WTC11 (cell line): ENCODE measurements at regions not wholly inside any gene's neighbourhood (a gene's known extent, or its start where the extent isn't known, plus 50 kb on each side); places are given as distances from the start of the nearest gene placed in this dataset.

Experiments
- ATAC-seq: fragments of 200-7000 bp; cut with Tn5 transposase; 2 replicates; pipeline ENCODE4 v1.10.0; 2021; ENCODE audit warnings: mild to moderate bottlenecking, moderate library complexity
- CTCF ChIA-PET: fragments of 300-600 bp; sonication (Branson Sonifier 250); formaldehyde crosslinking; loops from one replicate; lab custom pipeline; 2021; ENCODE audit warnings: antibody characterized with exemption; lab: Charles Lee
- POLR2A ChIA-PET: fragments of 350-600 bp; sonication (Branson Sonifier 250); formaldehyde crosslinking; loops from one replicate; lab custom pipeline; 2021; ENCODE audit warnings: antibody characterized with exemption; lab: Charles Lee
- DNase-seq: peaks from one replicate; pipeline ENCODE4 v3.0.0; 2021; ENCODE audit warnings: low spot score
- H3K27ac Mint-ChIP-seq: 2 replicates; pipeline ENCODE4 v1.8.0; 2021; ENCODE audit warnings: mixed read lengths
- H3K27me3 Mint-ChIP-seq: 2 replicates; pipeline ENCODE4 v1.8.0; 2021; ENCODE audit warnings: low read depth, mild to moderate bottlenecking, moderate library complexity, mixed read lengths
- H3K36me3 Mint-ChIP-seq: 2 replicates; pipeline ENCODE4 v1.8.0; 2021; ENCODE audit warnings: mixed read lengths
- H3K4me1 Mint-ChIP-seq: 2 replicates; pipeline ENCODE4 v1.8.0; 2022; ENCODE audit warnings: mixed read lengths
- H3K4me3 Mint-ChIP-seq: 2 replicates; pipeline ENCODE4 v1.8.0; 2021; ENCODE audit warnings: mild to moderate bottlenecking, moderate library complexity, mixed read lengths
- H3K9me3 Mint-ChIP-seq: 2 replicates; pipeline ENCODE4 v1.8.0; 2021; ENCODE audit warnings: mixed read lengths
- EMX1 ChIP-seq: fragments of 250-450 bp; sonication (Bioruptor Pico); IDR thresholded peaks from 2 replicates; pipeline ENCODE4 v1.8.0; 2021; ENCODE audit warnings: mild to moderate bottlenecking
- FOXP1 ChIP-seq: sonication (generic); formaldehyde crosslinking; IDR thresholded peaks from 2 replicates; pipeline ENCODE4 v1.8.0; 2022; ENCODE audit warnings: missing genetic modification reagents, mild to moderate bottlenecking, moderate library complexity, borderline replicate concordance
- GRHL2 ChIP-seq: fragments of 250-450 bp; sonication (Bioruptor Pico); IDR thresholded peaks from 2 replicates; pipeline ENCODE4 v1.8.0; 2022; ENCODE audit warnings: mild to moderate bottlenecking, moderate library complexity; ENCODE audit not compliant: insufficient replicate concordance, severe bottlenecking
- IRF2 ChIP-seq: sonication (generic); formaldehyde crosslinking; IDR thresholded peaks from 2 replicates; pipeline ENCODE4 v1.8.0; 2022; ENCODE audit warnings: low read depth, missing genetic modification reagents, borderline replicate concordance
- MYBL2 ChIP-seq: sonication (generic); formaldehyde crosslinking; IDR thresholded peaks from 2 replicates; pipeline ENCODE4 v1.8.1; 2023; ENCODE audit warnings: mild to moderate bottlenecking, moderate library complexity, missing genetic modification reagents
- NFATC4 ChIP-seq: fragments of 250-450 bp; sonication (Bioruptor Pico); IDR thresholded peaks from 2 replicates; pipeline ENCODE4 v1.9.0; 2021; ENCODE audit warnings: mild to moderate bottlenecking
- NFYB ChIP-seq: sonication (generic); formaldehyde crosslinking; conservative IDR thresholded peaks from 2 replicates; pipeline ENCODE4 v1.8.0; 2022; ENCODE audit warnings: low read depth, missing genetic modification reagents
- NR3C1 ChIP-seq: sonication (generic); formaldehyde crosslinking; conservative IDR thresholded peaks from 2 replicates; pipeline ENCODE4 v1.8.1; 2023; ENCODE audit warnings: low read depth, mild to moderate bottlenecking, missing genetic modification reagents
- OVOL2 ChIP-seq: fragments of 250-450 bp; sonication (Bioruptor Pico); IDR thresholded peaks from 2 replicates; pipeline ENCODE4 v1.9.0; 2021; ENCODE audit warnings: mild to moderate bottlenecking, borderline replicate concordance
- TF ChIP-seq, protein P1 (sequence below): sonication (generic); formaldehyde crosslinking; IDR thresholded peaks from 2 replicates; pipeline ENCODE4 v1.8.1; 2023; ENCODE audit warnings: mild to moderate bottlenecking, missing genetic modification reagents, moderate library complexity
- TF ChIP-seq, protein P2 (sequence below): fragments of 250-450 bp; sonication (Bioruptor Pico); IDR thresholded peaks from 2 replicates; pipeline ENCODE4 v1.9.0; 2021; ENCODE audit warnings: moderate library complexity, mild to moderate bottlenecking, inconsistent platforms, borderline replicate concordance
- TF ChIP-seq, protein P3 (sequence below): sonication (generic); formaldehyde crosslinking; IDR thresholded peaks from 2 replicates; pipeline ENCODE4 v1.8.1; 2022; ENCODE audit warnings: low read depth, mild to moderate bottlenecking, moderate library complexity, missing genetic modification reagents, borderline replicate concordance
- TF ChIP-seq, protein P4 (sequence below): sonication (generic); formaldehyde crosslinking; IDR thresholded peaks from 2 replicates; pipeline ENCODE4 v1.8.1; 2023; ENCODE audit warnings: mild to moderate bottlenecking, missing genetic modification reagents
- TF ChIP-seq, protein P5 (sequence below): fragments of 250-450 bp; sonication (Bioruptor Pico); conservative IDR thresholded peaks from 2 replicates; pipeline ENCODE4 v1.9.0; 2021; ENCODE audit warnings: mild to moderate bottlenecking
- TF ChIP-seq, protein P6 (sequence below): fragments of 250-450 bp; sonication (Bioruptor Pico); IDR thresholded peaks from 2 replicates; pipeline ENCODE4 v1.8.0; 2021; ENCODE audit warnings: mild to moderate bottlenecking
- TF ChIP-seq, protein P7 (sequence below): sonication (generic); formaldehyde crosslinking; IDR thresholded peaks from 2 replicates; pipeline ENCODE4 v1.8.1; 2023; ENCODE audit warnings: mild to moderate bottlenecking, missing genetic modification reagents, borderline replicate concordance
- TF ChIP-seq, protein P8 (sequence below): sonication (generic); formaldehyde crosslinking; IDR thresholded peaks from 2 replicates; pipeline ENCODE4 v1.8.1; 2022; ENCODE audit warnings: low read depth, missing genetic modification reagents, borderline replicate concordance
- TF ChIP-seq, protein P9 (sequence below): sonication (generic); formaldehyde crosslinking; conservative IDR thresholded peaks from 2 replicates; pipeline ENCODE4 v1.8.1; 2022; ENCODE audit warnings: mild to moderate bottlenecking, missing genetic modification reagents

DNA sequence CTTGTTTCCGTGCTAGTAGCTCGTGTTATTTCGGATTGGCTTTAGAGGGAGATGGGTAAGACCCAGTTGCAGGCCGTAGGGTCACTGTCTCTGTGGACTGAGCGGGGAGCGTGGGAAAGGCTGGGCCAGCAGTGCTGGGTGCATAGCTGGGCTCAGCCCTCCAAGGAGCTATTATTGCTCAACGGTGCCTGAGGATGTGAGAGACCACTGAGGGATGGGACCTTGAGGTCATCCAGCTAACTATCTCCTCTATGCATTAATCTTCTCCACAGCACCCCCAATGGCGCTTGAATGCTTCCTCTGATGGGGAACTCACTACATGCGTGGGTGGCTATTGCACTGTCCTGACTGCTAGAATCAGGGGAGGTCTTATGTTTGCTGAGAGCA, 126.1 kb upstream of the FOXF1 start:
- Mint-ChIP-seq H3K36me3 (no peaks in the 10 kb centered on the region), H3K27ac (no peak overlapping the region), H3K4me1 (peaks cover 30% of the 10 kb centered on the region), H3K9me3 (peaks cover 4% of the 10 kb centered on the region), H3K4me3 (no peak overlapping the region), H3K27me3 (no peaks in the 10 kb centered on the region; the same call in 1 of the 2 replicates)
- TF ChIP-seq GRHL2 (CRISPR knock-in tag) (no peak), FOXP1 (no peak), EMX1 (CRISPR knock-in tag) (no peak), NFYB (CRISPR knock-in tag) (no peak), NR3C1 (CRISPR knock-in tag) (no peak), OVOL2 (no peak), NFATC4 (CRISPR knock-in tag) (no peak), MYBL2 (CRISPR knock-in tag) (no peak), IRF2 (CRISPR knock-in tag) (no peak)
- TF ChIP-seq, protein P1, sequence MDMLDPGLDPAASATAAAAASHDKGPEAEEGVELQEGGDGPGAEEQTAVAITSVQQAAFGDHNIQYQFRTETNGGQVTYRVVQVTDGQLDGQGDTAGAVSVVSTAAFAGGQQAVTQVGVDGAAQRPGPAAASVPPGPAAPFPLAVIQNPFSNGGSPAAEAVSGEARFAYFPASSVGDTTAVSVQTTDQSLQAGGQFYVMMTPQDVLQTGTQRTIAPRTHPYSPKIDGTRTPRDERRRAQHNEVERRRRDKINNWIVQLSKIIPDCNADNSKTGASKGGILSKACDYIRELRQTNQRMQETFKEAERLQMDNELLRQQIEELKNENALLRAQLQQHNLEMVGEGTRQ: no peak
- TF ChIP-seq, protein P2, sequence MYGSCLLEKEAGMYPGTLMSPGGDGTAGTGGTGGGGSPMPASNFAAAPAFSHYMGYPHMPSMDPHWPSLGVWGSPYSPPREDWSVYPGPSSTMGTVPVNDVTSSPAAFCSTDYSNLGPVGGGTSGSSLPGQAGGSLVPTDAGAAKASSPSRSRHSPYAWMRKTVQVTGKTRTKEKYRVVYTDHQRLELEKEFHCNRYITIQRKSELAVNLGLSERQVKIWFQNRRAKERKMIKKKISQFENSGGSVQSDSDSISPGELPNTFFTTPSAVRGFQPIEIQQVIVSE: no peak
- TF ChIP-seq, protein P3, sequence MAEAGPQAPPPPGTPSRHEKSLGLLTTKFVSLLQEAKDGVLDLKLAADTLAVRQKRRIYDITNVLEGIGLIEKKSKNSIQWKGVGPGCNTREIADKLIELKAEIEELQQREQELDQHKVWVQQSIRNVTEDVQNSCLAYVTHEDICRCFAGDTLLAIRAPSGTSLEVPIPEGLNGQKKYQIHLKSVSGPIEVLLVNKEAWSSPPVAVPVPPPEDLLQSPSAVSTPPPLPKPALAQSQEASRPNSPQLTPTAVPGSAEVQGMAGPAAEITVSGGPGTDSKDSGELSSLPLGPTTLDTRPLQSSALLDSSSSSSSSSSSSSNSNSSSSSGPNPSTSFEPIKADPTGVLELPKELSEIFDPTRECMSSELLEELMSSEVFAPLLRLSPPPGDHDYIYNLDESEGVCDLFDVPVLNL (CRISPR knock-in tag): no peak
- TF ChIP-seq, protein P4, sequence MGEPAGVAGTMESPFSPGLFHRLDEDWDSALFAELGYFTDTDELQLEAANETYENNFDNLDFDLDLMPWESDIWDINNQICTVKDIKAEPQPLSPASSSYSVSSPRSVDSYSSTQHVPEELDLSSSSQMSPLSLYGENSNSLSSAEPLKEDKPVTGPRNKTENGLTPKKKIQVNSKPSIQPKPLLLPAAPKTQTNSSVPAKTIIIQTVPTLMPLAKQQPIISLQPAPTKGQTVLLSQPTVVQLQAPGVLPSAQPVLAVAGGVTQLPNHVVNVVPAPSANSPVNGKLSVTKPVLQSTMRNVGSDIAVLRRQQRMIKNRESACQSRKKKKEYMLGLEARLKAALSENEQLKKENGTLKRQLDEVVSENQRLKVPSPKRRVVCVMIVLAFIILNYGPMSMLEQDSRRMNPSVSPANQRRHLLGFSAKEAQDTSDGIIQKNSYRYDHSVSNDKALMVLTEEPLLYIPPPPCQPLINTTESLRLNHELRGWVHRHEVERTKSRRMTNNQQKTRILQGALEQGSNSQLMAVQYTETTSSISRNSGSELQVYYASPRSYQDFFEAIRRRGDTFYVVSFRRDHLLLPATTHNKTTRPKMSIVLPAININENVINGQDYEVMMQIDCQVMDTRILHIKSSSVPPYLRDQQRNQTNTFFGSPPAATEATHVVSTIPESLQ: no peak
- TF ChIP-seq, protein P5, sequence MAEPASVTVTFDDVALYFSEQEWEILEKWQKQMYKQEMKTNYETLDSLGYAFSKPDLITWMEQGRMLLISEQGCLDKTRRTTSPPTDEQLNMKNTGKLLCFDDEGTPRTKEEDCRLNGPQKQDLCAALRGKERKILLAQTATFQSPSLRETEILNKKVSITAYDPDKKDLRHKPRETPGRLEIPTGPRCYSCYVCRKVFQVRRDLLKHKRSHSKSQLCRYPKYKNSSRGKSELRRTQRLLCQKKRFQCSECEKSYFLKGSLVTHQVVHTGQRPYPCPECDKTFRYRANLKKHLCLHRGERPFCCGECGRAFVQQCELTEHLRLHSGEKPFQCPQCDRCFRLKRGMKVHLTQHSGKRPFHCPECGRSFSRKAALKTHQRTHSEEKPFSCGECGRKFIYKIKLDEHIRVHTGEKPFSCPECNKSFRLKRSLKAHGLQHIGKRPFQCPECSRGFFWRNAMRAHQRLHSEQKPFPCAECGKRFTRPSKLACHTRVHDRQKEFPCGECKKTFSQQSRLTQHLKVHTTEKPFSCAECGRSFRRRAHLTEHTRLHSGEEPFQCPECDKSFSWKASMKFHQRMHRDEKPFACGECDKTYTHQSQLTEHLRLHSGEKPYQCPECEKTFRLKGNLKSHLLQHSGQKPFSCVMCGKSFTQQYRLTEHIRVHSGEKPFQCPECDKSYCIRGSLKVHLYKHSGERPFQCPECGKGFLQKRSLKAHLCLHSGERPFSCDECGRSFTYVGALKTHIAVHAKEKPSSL (CRISPR knock-in tag): no peak
- TF ChIP-seq, protein P6, sequence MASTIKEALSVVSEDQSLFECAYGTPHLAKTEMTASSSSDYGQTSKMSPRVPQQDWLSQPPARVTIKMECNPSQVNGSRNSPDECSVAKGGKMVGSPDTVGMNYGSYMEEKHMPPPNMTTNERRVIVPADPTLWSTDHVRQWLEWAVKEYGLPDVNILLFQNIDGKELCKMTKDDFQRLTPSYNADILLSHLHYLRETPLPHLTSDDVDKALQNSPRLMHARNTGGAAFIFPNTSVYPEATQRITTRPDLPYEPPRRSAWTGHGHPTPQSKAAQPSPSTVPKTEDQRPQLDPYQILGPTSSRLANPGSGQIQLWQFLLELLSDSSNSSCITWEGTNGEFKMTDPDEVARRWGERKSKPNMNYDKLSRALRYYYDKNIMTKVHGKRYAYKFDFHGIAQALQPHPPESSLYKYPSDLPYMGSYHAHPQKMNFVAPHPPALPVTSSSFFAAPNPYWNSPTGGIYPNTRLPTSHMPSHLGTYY (CRISPR knock-in tag): no peak
- TF ChIP-seq, protein P7, sequence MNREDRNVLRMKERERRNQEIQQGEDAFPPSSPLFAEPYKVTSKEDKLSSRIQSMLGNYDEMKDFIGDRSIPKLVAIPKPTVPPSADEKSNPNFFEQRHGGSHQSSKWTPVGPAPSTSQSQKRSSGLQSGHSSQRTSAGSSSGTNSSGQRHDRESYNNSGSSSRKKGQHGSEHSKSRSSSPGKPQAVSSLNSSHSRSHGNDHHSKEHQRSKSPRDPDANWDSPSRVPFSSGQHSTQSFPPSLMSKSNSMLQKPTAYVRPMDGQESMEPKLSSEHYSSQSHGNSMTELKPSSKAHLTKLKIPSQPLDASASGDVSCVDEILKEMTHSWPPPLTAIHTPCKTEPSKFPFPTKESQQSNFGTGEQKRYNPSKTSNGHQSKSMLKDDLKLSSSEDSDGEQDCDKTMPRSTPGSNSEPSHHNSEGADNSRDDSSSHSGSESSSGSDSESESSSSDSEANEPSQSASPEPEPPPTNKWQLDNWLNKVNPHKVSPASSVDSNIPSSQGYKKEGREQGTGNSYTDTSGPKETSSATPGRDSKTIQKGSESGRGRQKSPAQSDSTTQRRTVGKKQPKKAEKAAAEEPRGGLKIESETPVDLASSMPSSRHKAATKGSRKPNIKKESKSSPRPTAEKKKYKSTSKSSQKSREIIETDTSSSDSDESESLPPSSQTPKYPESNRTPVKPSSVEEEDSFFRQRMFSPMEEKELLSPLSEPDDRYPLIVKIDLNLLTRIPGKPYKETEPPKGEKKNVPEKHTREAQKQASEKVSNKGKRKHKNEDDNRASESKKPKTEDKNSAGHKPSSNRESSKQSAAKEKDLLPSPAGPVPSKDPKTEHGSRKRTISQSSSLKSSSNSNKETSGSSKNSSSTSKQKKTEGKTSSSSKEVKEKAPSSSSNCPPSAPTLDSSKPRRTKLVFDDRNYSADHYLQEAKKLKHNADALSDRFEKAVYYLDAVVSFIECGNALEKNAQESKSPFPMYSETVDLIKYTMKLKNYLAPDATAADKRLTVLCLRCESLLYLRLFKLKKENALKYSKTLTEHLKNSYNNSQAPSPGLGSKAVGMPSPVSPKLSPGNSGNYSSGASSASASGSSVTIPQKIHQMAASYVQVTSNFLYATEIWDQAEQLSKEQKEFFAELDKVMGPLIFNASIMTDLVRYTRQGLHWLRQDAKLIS (CRISPR knock-in tag): no peak
- TF ChIP-seq, protein P8, sequence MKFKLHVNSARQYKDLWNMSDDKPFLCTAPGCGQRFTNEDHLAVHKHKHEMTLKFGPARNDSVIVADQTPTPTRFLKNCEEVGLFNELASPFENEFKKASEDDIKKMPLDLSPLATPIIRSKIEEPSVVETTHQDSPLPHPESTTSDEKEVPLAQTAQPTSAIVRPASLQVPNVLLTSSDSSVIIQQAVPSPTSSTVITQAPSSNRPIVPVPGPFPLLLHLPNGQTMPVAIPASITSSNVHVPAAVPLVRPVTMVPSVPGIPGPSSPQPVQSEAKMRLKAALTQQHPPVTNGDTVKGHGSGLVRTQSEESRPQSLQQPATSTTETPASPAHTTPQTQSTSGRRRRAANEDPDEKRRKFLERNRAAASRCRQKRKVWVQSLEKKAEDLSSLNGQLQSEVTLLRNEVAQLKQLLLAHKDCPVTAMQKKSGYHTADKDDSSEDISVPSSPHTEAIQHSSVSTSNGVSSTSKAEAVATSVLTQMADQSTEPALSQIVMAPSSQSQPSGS (CRISPR knock-in tag): no peak
- TF ChIP-seq, protein P9, sequence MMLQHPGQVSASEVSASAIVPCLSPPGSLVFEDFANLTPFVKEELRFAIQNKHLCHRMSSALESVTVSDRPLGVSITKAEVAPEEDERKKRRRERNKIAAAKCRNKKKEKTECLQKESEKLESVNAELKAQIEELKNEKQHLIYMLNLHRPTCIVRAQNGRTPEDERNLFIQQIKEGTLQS (CRISPR knock-in tag): no peak
- ATAC-seq: no peak
- CTCF ChIA-PET: interaction anchor here (1.4 kb wide), 1 partner anchor 311 kb away, joined by 5 read pairs; no protein-coding TSS in a partner anchor
- POLR2A ChIA-PET: no interaction called here
- DNase-seq: no peak
